Transverse colon (tissue), 3 donors: ENCODE measurements at regions not wholly inside any gene's neighbourhood (a gene's known extent, or its start where the extent isn't known, plus 50 kb on each side); places are given as distances from the start of the nearest gene placed in this dataset.

ENCODE experiments used
- POLR2A ChIP-seq: fragments of 450-650 bp; IDR thresholded peaks from one replicate; pipeline ENCODE4 v1.6.1; 2016; ENCODE audit warnings: antibody characterized with exemption, mild to moderate bottlenecking, moderate library complexity
- TF ChIP-seq, protein P1 (sequence below), 5 experiments: fragments of 200-600 bp in 3 of 5; fragments of 450-650 bp in 2 of 5; sonication (generic) in 3 of 5; IDR thresholded peaks; 1 replicate in 2 of 5; 2 replicates in 3 of 5; pipeline ENCODE4 v1.5.1; 2016 to 2017; ENCODE audit warnings: antibody characterized with exemption in 5 of 5, inconsistent platforms in 3 of 5, mild to moderate bottlenecking in 2 of 5, moderate library complexity in 1 of 5

DNA sequence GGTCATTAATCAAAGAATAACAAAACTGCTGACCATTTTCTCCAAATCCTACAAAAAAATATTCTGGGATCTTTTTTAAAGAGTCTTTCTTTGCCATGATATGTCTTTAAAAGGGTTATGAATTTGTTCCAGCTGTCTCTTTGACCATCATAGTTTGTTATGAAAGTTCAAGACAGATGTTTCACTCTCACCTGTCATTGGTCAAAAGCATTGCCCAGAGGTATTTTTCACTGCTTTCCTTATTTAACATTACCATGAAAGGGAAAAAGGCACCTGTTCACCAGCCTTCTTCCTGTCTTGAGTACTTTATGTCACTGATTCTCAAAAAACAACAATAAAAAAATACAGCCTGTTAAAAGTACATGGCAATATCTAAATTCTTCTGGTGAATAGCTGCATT is 643.8 kb downstream of the FAT4 start:
- TF ChIP-seq, protein P1, sequence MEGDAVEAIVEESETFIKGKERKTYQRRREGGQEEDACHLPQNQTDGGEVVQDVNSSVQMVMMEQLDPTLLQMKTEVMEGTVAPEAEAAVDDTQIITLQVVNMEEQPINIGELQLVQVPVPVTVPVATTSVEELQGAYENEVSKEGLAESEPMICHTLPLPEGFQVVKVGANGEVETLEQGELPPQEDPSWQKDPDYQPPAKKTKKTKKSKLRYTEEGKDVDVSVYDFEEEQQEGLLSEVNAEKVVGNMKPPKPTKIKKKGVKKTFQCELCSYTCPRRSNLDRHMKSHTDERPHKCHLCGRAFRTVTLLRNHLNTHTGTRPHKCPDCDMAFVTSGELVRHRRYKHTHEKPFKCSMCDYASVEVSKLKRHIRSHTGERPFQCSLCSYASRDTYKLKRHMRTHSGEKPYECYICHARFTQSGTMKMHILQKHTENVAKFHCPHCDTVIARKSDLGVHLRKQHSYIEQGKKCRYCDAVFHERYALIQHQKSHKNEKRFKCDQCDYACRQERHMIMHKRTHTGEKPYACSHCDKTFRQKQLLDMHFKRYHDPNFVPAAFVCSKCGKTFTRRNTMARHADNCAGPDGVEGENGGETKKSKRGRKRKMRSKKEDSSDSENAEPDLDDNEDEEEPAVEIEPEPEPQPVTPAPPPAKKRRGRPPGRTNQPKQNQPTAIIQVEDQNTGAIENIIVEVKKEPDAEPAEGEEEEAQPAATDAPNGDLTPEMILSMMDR (IDR thresholded peaks at IDR 0.05) = no peak
- TF ChIP-seq POLR2A = no peak
